ENCODE measurements at regions not wholly inside any gene's neighbourhood (a gene's known extent, or its start where the extent isn't known, plus 50 kb on each side); places are given as distances from the start of the nearest gene placed in this dataset.

DNA sequence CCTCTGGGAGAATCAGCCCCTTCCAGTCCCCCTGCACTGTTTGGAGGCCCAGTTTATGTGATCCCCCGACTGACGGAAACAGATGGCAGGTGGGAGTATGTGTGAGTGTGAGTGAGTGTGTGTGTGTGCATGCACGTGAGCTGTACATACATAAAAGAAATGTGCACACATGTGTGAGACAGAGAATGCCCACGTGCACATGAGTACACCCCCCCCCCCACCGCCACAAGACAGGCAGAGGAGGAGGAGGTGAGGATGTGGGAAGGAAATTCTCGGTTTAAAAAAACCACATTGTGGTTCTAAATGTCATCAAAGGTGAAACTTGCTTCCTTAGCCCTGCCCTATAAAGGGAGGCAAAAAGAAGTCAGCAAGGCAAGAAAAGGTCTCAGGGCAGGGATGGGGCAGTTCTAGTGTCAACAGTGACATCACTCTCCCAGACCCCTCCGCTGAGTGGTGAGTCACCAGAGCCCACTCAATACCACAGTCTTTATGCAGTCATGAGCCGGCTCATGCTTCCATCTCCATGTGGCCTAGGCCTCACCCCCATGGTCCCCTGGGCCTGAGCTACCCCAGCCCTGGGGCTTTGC lies 79.2 kb upstream of the HSPA9 start:
- TF ChIP-seq, protein P1, sequence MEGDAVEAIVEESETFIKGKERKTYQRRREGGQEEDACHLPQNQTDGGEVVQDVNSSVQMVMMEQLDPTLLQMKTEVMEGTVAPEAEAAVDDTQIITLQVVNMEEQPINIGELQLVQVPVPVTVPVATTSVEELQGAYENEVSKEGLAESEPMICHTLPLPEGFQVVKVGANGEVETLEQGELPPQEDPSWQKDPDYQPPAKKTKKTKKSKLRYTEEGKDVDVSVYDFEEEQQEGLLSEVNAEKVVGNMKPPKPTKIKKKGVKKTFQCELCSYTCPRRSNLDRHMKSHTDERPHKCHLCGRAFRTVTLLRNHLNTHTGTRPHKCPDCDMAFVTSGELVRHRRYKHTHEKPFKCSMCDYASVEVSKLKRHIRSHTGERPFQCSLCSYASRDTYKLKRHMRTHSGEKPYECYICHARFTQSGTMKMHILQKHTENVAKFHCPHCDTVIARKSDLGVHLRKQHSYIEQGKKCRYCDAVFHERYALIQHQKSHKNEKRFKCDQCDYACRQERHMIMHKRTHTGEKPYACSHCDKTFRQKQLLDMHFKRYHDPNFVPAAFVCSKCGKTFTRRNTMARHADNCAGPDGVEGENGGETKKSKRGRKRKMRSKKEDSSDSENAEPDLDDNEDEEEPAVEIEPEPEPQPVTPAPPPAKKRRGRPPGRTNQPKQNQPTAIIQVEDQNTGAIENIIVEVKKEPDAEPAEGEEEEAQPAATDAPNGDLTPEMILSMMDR (IDR thresholded peaks at IDR 0.05; ENCODE audit: insufficient read depth, low read length) = no peak
- no peak overlapping the region for H3K4me3 ChIP-seq (ENCODE audit: low read depth, low read length)
- no peak for DNase-seq (ENCODE audit: low read depth)

DNA sequence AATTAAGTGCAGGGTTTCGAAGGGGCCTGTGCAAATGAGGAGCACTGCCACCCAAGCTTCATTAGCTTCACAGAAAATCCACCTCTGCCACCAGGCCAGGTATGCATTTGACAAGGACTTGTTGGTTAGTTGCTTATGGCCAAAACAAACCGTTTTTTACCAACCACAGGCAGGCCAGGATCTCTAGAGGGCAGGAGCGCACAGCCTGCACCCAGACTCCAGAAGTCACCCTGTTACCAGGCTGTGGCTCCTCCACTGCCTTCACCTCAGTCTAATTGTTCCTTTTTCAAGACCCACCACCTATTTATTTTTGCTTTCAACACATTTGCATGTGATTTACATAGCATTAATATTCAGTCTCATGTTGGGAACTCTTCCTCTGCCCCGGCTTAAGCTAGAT lies 78.3 kb upstream of the HSPA9 start:
- TF ChIP-seq, protein P1 (IDR thresholded peaks at IDR 0.05; ENCODE audit: insufficient read depth, low read length) = peak; percentile 27
- no peak overlapping the region for H3K4me3 ChIP-seq (ENCODE audit: low read depth, low read length)
- peak; percentile 22 for DNase-seq (ENCODE audit: low read depth)

DNA sequence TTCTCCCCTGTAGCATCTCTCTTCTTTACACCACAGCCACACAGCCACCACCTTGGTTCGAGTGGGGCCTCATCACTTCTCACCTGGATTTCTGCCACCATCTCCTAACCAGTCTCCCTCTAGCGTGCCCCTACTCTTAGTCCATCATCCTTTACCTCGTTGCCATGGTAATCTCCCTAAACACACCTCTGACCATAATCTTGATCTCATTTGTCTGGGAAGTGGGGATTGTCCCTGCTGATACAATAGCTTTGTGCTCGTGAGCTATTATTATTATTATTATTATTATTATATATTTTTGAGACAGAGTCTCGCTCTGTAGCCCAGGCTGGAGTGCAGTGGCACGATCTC lies 76.5 kb upstream of the HSPA9 start:
- TF ChIP-seq, protein P1 (IDR thresholded peaks at IDR 0.05; ENCODE audit: insufficient read depth, low read length) = no peak
- no peak overlapping the region for H3K4me3 ChIP-seq (ENCODE audit: low read depth, low read length)
- no peak for DNase-seq (ENCODE audit: low read depth)

DNA sequence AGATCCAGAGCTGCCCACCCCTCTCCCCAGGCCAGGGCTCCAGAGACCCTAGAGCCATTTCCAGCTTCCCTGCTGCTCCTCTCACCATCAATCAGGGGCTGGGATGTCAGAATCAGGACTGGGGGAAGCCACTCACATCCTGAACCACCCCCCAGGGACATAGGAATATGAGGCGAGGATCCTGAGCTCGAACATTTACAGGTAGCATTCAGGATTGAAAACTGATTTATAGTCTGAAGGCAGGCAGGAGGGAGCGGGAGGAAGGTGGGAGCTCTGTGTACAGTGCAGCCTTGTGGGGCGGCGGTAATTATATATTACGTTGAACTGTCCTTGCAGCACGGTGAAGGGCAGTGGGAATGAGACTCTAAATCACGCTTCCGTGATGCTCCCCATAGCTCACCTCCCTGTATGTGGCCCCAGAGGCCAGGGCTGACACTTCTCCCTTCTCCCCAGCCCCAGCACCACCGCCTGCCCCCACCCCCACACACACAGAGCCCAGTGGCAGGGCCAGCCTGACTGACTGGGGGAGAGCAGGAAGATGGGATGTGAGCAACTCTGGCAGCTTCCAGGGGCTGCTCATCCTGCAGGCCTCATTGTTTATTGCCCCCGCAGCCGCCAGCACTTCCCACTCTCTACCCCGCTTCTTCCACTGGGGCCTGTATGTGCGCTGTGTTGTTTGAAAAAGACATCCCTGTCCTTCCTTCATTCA lies 76.0 kb upstream of the HSPA9 start:
- DNase-seq (ENCODE audit: low read depth) = no peak
- TF ChIP-seq, protein P1 (IDR thresholded peaks at IDR 0.05; ENCODE audit: insufficient read depth, low read length) = no peak
- no peak overlapping the region for H3K4me3 ChIP-seq (ENCODE audit: low read depth, low read length)

DNA sequence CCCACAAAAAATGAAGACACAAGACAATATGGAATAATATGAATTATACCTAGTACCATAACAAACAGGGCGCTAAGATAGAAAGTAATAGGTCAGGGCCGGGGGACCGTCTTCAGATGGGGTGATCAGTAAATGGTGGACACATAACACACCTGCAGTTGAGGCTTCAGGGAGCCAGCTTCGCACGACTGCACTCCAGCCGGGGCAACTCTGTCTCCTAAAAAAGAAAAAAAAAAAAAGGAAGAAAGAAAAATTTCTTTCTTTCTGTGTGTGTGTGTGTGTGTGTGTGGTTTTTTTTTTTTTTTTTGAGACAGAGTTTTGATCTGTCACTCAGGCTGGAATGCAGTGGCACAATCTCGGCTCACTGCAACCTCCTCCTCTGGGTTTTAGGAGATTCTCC lies 75.0 kb upstream of the HSPA9 start:
- TF ChIP-seq, protein P1 (IDR thresholded peaks at IDR 0.05; ENCODE audit: insufficient read depth, low read length) = no peak
- H3K4me3 ChIP-seq (ENCODE audit: low read depth, low read length) = no peak overlapping the region
- DNase-seq (ENCODE audit: low read depth) = no peak

DNA sequence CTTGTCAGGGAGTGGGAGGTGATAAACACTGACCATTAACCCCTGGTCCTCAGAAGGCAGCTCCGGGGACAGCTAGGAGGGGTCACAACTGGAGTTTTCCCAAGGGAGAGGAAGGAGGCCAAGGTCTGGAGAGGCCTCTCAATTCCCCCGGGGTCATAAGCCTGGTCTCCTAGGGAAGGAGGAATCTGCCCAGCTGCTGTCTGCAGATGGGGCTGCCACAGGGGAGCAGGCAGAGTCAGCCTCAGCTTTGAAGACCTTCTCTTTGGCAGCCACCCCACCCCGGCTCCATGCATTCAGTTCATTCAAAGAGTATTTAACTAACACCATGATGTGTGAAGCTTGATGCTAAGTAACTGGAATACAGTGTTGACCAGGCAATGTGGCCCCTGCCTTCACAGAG lies 74.6 kb upstream of the HSPA9 start:
- DNase-seq (ENCODE audit: low read depth) = no peak
- H3K4me3 ChIP-seq (ENCODE audit: low read depth, low read length) = no peak overlapping the region
- TF ChIP-seq, protein P1 (IDR thresholded peaks at IDR 0.05; ENCODE audit: insufficient read depth, low read length) = no peak

DNA sequence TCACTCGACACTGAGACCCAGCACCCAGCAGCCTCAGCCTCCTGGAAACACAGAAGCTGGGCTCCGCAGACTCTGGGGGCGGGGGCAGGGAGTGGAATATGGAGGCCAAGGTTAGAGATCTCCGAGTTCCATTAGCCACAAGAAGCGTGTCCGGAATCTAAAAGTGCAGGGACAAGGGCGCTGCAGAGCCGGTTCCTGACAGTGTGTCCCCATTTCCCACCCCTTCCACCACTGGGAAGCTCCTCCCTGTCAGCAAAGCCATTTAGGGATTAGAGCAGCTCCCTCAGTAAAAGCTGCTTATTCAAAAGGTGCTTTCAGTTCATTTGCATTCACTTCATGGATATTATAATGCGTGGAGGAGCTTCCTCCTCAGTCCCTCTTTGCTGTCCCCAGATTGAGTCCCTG lies 74.1 kb upstream of the HSPA9 start:
- no peak for DNase-seq (ENCODE audit: low read depth)
- TF ChIP-seq, protein P1 (IDR thresholded peaks at IDR 0.05; ENCODE audit: insufficient read depth, low read length) = no peak
- no peak overlapping the region for H3K4me3 ChIP-seq (ENCODE audit: low read depth, low read length)
